Inferior parietal cortex (tissue), 1 donor: ENCODE measurements at regions not wholly inside any gene's neighbourhood (a gene's known extent, or its start where the extent isn't known, plus 50 kb on each side); places are given as distances from the start of the nearest gene placed in this dataset.
"Not testable (repeated sequence)": the region's sequence is repeated elsewhere in the genome, so short reads cannot be mapped to it uniquely, and the experiment has no call there.

ENCODE experiments used
- DNase-seq: peaks from one replicate; pipeline ENCODE4 v3.0.0-alpha.2; 2016; ENCODE audit errors: extremely low spot score

DNA sequence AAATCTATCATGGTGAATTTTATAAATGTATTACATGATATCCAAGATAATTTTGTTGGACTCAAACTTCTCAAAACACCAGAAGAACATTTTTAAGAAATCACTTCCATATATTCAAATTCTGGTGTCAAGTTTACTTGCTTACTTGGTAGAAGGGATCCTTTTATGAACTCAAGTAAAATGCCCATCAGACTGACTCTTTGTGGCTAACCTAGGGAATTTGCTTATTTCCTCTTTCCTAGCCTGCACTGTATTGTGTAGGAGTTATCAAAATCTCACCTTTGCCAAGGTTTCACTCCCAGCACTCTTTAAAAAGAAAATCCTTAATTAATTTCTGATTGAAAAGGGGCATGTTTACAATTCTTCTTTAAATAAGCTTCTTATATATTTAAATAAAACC, 196.5 kb downstream of the DUSP6 start:
- no peak for DNase-seq

DNA sequence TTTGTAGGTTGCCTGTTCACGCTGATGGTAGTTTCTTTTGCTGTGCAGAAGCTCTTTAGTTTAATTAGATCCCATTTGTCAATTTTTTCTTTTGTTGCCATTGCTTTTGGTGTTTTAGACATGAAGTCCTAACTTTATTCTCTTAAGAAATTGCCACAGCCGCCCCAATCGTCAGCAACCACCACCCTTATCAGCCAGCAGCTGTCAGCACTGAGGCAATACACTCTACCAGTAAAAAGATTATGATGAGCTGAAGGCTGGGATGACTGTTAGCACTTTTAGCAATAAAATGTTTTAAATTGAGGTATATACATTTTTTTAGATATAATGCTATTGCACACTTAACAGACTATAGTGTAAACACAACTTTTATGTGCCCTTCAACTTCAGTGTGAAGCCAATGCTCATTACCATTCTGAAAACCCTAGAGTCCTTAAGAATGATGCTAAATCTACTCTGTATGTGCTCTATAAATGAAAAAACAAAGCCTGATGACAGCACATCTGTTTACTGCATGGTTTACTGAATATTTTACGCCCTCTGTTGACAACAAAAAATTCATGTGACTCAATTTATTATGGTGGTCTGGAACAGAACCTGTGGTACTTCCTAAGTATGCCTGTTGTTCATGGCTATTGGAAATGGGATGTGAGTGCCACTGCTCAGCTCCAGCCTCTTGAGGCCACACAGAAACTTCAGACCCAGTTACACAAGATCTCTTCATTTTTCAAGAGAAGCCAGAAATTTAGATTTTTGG, 197.4 kb downstream of the DUSP6 start:
- DNase-seq = no peak

DNA sequence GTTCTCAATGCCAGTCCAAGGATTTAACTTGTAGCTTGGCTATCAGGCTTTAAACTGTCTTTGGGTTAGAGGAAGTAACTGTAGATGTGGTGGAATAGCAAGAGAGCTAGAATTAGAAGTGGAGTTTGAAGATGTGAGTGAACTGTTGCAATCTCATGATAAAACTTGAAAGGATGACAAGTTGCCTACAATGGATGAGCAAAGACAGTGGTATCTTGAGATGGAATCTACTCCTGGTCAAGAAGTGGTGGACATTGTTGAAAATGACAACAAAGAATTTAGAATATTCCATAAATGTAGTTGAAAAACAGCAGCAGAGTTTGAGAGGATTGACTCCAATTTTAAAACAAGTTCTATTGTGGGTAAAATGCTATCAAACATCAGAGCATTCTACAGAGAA, 199.0 kb downstream of the DUSP6 start:
- DNase-seq = no peak

DNA sequence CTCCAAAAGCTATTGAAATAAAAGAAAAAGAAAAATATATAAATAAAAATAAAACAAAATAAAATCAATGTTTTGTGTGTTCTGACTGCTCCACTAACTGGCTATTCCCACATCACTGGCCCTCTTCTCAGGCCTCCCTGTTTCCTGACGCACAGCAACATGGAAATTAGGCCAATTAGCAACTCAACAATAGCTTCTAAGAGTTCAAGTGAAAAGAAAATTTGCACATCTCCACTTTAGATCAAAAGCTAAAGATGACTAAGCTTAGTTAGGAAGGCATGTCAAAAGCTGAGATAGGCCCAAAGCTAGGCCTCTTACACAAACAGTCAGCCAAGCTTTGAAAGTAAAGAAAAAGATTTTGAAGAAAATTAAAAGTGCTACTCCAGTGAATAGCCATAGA, 200.8 kb downstream of the DUSP6 start:
- no peak for DNase-seq

DNA sequence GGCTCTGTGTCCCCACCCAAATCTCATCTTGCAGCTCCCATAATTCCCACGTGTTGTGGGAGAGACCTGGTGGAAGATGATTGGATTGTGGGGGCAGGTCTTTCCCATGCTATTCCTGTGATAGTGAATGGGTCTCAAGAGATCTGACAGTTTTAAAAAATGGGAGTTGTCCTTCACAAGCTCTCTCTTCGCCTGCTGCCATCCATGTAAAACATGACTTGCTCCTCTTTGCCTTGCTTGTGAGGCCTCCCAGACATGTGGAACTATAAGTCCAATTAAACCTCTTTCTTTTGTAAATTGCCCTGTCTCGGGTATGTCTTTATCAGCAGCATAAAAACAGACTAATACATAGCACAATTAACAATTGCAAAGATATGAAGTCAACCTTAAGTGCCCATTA, 201.5 kb downstream of the DUSP6 start:
- DNase-seq = not testable (repeated sequence)

DNA sequence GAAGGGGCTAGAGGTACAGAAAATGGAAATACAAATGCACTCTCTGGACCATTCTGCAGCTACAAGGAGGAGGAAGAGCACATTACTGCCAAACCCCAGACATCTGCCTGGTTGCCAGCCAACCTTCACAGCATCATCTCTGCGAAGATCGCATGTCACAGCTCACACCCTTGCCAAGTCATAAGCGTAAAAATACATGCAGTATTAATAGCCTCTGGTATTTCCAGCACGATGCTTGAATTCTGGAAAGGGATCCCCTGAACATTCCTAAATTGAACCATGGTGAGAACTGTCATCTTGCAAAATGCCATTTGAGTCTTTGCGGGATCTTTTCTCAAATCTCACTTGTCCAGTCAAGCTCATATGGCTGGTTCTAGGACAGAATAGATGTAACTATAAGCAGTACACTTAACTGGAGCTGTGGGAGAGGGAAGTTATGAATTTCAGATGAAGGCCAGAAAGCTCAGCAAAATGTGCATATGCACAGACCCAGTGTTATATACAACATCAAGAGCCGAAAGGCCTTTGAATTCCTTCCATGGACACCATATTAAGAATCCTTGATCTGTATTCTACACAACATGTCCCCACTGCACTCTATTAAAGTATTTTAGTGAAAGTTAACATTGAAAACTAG, 211.6 kb downstream of the DUSP6 start:
- peak; percentile 58 for DNase-seq

DNA sequence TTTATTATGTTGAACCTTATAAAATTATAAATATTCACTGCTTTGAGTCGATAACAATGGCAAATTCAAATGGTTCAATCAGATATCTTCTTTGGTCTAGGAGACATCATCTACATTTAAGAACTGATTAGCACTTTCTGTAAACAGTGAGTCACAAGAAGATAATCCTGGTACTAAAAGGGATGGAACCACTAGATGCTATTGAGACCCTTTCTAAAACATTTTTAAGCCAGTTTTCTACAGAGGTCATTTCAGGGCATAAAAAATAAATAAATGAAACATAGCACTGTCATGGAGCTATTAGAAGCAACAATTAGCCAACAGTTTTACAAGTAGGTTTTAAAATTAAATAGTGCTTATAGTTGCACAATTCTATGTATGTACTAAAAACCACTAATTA, 212.2 kb downstream of the DUSP6 start:
- no peak for DNase-seq

DNA sequence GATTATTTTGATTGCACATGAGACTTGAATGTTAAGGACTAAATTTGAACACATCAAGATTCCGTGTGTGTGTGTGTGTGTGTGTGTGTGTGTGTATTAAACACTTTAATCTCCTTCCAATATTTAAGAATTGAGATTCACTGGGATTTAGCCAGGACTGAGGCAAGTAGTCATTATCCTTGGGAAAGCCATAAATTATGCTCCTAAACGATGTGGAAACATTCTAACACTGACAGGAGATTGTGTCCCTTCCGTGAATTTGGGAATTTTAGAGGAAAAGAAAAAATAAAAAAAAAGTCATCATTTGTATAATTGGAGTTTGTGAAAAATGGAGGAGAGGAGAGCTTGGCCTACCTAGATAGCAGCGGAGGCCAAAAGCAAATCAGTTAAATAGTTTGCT, 212.9 kb downstream of the DUSP6 start:
- DNase-seq = no peak

DNA sequence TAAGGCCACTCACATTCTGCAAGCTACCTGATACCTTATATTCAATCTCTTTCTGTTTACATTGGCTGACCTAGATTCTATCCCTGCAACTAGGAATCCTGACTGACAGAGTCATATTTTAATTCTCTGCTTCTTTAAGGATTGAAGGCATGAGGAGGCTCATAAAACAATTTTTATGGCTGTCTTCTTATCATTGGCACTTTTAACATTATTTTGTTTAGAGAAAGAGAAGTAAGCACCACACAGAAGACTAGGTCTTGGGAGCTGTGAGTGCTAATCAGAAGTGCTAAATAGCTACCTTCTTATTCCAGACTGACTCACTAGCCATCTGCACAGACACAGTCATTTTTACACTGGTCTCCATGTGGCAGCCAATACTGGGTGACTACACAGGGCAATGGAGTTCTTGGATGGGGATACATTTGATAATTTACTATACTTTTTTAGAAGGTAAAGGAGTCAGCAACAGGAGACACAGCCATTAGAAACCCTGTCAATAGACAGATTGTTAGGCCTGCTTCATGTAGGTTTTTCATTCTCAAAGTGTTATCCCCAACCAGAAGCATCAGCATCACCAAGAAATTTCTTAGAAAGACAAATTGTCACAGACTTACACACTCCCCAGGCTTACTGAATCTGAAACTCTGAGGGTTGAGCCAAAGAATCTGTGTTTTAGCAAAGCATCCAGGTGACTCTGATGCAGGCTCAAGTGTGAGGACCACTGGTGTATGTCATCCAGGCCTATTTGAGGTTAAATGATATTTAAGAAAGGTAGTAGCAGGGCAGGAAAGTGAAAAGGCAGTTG, 214.1 kb downstream of the DUSP6 start:
- DNase-seq = peak; percentile 35

DNA sequence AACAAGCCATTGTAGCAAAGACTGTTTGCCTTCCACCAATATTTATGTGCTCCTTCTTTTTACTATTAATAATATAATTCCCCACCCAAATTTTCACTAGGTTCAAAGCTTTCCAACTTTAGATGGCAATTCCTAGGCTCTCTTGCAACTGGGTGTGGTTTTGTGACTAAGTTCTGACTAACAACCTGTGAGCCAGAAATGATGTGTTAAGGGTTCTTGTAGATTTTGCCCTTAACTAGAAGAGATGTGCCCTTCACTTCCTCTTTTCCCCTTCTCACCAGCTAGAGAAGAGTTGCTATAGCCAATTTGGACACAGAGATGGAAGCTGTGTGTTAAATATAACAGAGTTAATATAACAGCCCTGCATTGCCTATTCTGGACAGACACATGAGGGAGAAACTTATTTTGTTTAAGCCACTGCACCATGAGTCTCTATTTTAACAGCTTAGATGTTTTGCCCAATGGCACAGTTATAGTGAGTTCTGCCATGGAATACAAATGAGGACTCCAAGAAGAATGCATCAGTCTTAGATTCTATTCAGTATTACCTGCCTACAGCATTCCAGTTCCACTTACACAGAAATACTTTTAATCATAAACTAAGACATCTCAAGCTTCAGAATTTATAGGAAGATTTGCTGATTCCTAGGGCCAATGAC, 216.2 kb downstream of the DUSP6 start:
- no peak for DNase-seq

DNA sequence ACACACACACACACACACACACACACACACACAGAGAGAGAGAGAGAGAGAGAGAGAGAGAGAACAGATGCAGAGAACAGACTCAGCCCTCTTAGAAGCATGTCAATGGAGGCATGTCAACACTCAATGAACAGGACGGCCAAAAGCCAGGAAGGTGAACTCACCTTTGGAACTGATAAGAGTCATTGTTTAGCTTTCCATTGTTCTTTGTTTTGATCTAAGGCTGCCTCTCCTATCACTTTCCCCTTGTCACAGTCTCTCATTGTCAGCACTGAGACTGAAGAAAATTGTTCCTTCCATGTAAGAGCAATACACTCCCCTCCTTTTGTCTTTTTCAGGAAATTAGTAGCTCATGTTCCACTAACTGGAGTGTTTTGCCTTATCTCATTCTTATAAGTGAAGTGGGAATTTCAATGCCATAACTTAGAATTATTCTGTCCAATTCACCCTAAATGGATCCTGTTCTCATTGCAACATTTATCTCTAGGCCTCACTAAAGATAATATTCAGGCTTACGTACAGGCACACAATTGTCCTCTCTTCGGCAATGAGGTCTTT, 218.0 kb downstream of the DUSP6 start:
- no peak for DNase-seq

DNA sequence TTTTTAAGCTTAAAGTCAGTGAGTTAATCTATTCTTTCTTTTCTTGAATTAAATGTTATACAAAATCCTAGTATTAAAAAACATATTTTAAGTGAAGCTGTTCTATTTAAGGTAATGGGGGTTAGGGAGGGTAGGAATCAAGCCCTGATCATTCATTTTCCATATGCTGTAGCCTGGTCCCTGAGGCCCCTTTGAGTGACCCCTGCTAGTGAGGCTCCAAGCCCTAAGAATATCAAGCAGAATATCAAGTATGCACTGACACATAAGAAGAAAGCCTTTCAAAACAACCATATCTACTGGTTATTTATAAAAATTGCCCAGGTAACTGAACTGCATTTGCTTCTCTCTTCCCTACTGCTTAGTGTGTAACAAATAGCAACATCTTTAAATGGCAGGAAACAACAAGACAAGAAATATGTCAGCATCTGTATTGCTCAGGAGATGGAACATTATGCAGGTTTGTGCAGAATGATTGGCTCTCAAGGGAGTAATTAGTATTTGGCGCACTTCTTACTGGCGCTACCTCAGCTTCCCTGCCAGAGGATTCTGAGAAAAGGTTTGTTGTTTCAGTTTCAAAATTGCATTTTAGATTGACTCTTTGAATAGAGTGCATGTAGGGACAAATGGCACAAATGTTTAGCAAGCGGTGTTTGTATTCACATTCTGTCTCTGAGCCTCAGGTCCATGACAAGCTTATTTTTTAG, 223.0 kb downstream of the DUSP6 start:
- no peak for DNase-seq

DNA sequence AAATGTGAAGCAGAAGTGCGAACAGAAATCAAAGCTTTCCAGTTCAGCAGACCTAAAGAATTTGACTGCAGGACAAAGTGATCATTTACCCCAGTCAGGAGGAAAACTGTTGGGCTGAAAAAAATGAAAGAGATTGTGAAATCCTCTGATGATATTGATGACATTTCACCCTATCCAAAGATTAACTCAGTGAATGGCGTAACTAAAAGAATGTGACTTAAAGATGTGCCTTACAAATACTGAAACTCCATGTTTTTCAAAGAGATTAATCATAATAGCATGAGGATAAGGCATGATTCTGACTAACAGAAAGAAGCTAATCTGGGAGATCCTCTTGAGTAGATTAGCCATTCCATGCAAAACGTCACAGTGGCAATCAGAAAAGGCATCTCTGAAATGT, 225.6 kb downstream of the DUSP6 start:
- DNase-seq = no peak

DNA sequence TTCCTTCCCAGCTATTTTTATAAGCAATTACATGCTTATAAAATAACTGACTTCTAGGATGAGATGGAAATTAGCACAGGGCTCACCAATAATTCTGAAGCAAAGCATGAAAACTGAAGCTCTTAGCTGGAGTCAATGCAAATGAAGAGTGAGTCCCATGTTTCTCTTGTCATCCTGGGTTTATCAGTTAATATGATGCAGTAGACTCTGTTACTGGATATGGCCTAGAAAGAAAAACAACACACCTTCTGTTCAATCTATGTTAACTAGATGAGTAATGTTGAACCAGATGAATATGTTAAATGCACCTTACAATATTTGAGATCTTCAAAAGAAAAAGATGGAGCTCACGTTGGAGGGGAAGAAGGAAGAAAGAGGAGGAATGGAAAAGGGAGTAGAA, 229.4 kb downstream of the DUSP6 start:
- DNase-seq = no peak

DNA sequence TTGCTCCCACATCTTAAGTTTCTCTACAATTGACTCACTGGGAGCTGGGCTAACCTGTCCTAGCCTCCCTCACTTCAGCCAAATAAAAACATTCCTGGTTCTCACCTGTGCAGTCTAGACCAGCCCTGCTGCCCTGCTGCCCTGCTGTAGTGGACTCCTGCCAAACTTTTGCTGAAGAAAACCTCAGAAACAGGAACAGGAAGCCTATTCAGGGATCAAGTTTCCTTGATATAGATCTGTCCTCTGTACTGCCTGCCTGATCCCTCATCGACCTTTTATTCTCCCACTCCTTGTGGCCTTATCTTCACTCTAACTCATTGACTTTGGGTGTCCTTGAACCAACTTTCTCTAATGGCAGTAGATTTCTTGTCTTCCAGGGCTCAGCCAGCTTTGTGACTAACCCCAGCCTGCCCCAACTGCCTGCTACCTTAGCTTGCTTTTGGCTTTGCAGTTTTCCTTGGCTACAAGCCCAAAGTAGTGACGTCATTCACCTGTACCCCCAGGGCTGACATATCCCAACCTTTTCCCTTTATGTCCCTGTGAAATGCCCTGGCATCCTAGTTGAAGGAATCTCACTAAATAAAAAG, 234.8 kb downstream of the DUSP6 start:
- no peak for DNase-seq

DNA sequence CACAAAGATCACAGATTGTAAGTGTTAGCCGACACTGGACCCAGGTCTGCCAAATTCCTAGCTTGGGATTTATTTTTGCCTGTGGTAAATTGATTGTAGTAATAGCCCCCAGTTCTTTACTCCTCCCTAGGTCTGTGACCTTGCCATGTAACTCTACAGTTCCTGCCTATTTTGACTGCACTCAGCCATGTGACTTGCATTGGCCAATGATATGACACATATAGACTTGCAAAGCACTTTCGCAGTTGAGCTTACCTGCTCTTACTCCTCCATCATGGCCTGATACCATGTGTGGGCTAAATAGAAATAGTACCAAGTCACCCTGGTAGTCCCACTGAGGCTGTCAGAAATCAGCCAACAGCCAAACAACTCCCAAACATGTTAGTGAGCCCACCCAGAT, 240.3 kb downstream of the DUSP6 start:
- DNase-seq = no peak

DNA sequence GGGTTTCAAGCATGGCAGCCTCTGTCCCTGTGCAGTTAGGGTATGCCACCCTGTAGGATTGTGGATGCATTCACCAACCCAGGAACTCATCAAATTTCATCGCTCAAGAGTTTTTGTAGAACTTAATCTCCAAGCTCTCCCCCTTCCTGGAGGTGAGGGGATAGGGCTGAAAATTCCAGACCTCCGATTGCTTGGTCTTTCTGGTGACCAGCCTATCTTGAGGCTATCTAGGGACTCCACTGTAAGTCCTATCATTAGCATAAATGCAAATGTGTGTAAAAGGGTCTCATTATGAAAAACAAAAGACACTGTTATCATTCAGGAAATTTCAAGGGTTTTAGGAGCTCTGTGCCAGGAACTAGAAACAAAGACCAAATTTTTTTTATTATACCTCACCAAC, 244.0 kb downstream of the DUSP6 start:
- no peak for DNase-seq

DNA sequence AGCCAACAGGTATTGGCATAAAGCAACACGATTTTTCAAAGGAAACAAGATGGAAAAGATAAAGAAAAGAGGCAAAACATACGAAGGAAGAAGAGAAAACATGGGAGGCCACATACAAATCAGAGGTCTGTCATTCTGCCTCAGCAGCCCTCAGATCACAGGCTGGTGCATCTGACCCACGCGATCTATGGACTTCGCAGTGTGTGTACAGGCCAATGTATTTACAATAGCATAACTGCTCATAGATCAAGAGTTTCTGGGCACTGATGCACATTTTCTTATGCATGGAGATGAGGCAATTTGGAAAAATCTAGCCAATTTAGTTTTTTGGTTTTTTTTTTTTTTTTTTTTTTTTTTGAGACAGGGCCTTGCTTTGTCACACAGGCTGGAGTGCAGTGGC, 245.4 kb downstream of the DUSP6 start:
- no peak for DNase-seq

DNA sequence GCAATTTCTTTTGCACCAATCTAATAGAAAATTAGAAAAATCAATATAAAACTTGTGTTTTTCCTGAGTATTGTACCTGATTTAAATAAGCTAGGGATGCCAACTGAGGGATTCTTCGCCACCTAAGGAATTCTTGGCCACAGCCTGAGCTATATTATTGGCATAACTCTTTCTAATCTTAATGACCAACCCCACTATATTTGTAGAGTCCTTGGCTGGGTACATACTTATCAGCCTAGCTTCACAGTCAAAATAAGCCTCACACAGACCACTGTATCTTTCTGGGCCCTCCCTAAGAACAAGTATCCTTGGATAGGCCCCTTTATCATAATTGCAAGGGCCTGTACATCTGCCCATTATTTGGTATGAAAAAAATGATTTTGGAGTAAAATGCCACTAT, 247.1 kb downstream of the DUSP6 start:
- no peak for DNase-seq

DNA sequence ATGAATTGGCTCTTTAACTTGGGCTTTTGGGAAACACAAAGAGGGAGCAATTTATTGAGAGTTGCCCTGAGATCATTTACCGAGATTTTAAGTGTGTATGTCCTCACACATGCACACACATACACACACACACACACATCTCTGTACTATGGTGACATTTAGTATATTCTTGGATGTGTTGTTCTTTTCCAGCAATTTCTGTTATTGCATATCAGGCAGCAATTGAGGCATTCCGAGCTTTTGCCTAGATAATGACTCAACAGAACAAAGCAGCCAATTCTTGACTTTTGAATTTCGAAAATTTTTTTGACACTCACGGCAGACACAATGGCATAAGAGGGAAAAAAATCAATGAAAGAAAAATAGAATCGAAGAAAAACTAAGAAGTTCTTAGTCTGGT, 248.5 kb downstream of the DUSP6 start:
- DNase-seq = no peak

DNA sequence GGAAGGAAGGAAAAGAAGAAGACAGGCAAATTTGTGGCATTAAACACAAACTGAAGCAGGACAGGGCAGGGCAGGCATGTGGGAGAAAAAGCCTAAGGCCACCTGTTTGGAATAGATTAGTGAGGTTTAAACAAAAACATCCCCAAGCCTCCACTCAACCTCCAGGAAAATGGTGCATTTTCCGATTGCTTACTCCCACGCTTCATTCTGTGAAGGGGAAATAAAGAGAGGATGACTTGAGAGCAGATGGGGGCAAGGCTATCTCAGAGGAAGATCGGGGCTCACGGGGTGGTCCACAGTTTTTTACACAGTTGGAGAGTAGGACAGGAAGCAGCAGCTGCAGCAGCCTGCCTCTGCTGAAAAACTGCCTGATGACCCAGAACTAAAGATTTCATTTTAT, 250.9 kb downstream of the DUSP6 start:
- DNase-seq = no peak
